NCI-H510A treated with DMSO at 0.1 percent for 48 hours (cell line): ENCODE measurements at regions not wholly inside any gene's neighbourhood (a gene's known extent, or its start where the extent isn't known, plus 50 kb on each side); places are given as distances from the start of the nearest gene placed in this dataset.
"Not testable (repeated sequence)": the region's sequence is repeated elsewhere in the genome, so short reads cannot be mapped to it uniquely, and the experiment has no call there.

Experiments used
- DNase-seq: peaks from one replicate; lab custom pipeline; 2025; lab: John Stamatoyannopoulos, UW

DNA sequence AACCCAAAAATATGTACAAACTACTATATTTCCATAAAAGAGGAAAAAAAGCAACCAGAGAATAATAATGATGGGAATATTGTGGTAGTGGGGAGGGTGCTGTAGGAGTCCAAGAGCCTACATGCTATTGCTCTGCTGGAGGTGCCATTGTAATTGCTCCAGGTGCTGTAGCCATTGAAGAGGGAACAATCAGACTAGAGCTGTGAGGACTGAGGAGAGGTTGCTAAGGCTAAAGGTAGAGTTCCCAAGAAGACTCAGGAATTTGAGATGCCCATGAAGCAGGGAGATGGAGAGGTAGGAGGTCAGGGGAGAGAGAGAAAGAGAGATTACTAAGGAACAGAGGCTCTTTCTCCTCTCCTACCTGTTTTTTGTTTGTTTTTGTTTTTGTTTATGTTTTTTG is 394.0 kb downstream of the DMRTA1 start:
- no peak for DNase-seq

DNA sequence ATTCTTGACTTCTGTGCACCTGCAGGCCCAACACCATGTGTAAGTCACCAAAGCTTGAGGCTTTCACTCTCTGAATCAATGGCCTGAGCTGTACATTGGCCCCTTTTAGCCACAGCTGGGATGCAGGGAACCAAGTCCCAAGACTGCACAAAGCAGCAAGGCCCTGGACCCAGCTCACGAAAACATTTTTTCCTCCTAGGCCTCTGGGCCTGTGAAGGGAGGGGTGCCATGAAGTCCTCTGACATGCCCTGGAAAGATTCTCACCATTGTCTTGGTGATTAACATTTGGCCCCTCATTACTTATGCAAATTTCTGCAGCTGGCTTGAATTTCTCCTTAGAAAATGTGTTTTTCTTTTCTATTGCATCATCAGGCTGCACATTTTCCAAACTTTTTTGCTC is 398.6 kb downstream of the DMRTA1 start:
- DNase-seq, result not testable (repeated sequence)

DNA sequence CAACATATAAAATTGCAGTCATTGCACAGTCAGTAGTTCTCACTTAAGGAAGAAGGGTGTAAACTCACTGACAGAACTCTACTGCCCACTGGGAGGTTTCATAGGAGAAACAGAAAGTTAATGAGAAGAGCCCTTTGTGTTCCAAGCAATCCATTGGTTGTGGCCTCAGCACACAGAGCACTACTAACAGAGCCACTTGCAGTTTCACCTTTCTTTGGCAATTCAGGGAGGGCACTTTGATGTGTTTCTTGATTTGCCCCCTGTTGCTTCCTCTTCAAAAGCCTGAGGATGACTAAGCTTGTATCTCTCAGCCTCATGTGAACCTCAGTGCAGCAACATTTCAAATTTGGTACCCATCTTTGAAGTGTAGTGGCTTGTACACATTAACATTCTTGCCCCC is 409.4 kb downstream of the DMRTA1 start:
- DNase-seq, result no peak

DNA sequence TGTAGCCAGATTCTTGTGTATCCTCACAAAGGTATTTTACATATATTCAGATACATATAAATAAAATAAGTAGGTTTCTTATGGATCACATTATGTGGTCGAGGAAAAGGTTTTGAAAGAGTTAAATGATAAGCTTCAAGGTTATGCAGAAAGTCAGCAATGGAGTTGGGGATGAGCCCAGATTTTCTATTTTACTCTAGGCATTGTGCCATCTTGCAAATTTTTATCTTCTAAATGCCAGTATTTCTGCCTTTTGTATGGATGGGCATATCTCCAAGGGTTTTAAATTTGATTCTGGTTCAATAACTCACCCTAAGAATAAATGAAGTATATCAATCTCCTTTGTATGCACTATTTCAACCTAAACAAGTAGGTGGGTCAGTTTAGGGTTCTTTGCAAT is 410.7 kb downstream of the DMRTA1 start:
- no peak for DNase-seq

DNA sequence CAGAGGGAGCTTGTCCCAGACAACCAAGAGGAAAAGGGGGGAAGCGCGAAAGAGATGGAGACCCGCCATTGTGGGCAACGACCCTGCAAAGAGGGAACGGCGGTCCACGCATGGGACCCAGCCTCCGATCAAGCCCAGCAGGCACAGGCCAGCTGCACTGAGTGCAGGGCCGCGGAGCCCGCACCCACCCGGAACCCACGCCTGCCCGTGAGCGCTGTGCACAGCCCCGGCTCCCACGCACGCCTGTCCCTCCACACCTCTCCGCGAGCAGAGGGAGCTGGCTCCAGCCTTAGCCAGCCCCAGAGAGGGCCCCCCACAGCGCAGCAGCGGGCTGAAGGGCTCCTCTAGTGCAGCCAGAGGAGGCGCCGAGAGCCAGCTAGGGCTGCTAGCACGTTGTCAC is 416.5 kb downstream of the DMRTA1 start:
- no peak for DNase-seq

DNA sequence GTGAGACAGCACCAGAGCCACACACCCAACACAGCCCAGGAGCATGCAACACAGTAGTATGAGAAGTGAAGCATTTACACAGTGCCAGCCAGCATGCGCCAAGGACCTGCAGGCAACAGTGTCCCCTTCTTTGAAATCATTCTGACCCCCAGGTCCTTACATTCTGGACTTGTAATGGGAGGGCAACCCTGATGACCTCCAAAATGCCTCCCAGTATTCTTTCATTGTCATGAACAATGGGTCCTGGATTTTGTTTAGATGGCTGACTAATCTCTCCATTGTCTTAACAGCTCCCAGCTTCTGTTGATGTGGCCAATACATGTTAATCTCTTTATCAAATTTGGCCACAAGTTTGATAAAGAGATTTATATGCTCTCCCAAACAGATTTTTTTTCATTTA is 417.1 kb downstream of the DMRTA1 start:
- no peak for DNase-seq

DNA sequence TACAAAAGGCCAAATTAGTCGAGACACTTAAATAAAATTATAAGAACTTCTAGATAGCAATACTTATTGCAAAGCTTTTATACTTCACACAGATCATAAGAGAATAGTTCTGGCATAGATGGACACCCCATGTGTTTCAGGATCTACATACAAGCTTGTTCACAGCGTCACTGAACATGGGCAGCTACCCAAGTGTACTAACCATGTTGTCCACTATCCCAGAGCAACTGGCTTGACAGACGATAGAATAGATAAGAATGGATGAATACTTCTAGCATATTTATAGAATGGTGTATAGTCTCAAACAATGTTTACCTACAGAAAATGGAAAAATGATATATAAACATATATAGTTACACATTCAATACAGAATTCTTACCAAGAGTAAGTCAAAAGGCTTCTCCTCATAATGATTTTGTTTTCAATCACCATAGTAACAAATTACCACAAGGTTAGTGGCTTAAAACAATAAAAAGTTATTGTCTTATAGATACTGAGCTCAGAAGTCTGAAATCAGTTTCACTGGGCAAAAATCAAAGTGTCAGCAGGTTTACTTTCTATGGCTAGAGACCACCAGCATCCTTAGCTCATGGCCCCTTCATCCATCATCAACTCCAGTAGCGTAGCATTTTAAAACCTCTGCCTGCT is 446.7 kb downstream of the DMRTA1 start:
- no peak for DNase-seq

DNA sequence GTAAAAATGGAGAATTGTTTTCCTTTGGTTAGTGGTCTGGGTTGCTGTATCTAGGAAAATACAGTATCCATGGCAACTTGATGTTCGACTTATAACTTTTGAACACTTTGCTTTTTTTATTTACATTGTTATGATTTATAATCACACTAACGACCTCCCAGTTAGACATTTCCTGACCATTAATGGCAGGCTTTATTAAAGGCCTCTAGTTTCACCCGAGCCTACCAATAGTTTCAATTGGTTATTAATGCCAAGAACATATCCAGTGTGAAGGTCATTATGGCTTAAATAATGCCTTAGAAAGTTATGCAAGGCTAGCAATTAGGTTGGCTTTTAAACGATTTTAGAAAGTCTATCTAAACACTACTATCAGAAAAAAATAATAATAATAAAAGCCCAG is 452.0 kb downstream of the DMRTA1 start:
- no peak for DNase-seq

DNA sequence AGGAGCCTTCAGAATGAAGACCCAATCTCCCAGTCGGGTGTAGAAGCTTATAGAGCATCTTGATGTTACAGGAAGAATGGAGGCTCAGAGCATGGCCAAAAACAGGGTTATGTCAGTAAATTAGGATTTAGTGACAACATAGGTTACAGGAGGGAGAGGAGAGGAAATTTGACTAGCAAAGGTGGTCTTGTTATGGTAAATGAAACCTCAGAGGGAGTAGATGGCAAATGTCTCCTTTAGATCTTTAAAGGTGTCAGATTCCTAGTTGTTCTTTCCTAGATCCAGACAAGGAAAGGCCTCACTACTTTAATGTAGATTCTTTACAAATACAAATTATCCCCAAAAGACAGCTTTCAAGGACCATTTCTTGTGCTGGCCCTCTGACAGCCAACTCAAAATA is 465.0 kb downstream of the DMRTA1 start:
- DNase-seq, result no peak

DNA sequence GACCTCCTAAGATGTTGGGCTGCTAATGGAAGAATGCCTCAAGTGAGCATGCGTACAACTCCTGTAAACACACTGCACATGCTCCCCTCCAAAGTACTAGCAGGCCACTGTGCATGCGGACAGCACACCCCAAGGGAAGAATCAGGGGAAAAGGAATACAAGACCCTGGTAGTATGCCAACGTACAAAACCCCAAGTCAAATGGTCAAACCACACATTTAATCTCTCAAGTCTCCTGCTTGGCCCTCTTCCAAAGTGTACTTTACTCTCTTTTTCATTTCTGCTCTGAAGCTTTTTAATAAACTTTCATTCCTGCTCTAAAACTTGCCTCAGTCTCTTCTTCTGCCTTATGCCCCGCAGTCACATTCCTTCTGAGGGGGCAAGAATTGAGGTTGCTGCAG is 466.4 kb downstream of the DMRTA1 start:
- DNase-seq, result no peak

DNA sequence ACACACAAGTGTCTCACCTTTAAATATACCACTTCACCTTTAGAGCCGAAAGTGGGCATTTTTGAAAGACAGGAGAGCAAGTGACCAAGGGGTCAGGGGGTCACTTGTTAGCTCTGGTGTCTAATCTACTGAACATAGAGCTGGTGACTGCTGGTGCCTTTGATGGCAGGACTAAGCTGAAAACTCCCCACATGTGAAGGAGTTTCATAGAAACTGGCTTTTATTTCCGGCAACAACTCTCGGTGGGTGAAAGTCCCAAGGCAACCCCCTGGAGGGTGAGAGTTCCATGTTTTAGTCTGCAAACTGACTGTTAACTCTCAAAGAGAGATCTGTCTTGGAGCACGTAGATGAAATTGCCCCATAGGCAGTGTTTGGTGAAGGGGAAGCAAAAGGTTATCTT is 466.9 kb downstream of the DMRTA1 start:
- DNase-seq, result no peak

DNA sequence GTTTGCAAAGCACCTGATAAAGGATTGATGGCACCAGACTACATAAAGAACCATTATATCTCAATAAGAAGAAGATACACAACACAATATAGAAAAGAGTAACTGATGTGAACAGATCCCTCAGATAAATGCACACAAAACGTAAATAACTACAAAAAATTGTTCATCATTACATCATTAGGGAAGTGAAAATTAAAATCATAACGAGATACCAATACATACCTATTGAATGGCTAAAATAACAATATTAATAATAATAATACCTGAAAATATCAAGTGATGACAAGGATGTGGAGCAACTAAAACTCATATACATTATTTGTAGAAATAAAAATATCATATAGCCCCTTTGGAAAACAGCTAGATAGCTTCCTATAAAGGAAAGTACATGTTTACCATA is 469.5 kb downstream of the DMRTA1 start:
- no peak for DNase-seq

DNA sequence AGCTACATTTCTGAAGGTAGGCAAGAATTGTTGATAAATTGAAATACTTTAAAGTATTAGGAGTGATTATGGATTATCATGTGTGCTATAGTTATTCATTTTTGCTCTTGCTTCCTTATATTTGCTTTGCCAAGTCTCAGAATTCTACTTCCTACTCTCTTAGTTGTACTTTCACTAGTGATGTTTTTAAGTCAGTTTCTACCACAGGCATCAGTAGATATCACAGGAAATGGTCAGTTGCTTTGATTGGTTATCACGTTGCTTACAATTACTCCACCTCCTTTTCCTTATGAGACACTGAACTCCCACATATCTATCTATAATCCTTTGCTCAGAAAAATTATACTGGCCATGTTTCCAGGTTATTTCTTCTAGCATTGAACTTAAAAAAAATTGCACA is 472.8 kb downstream of the DMRTA1 start:
- no peak for DNase-seq

DNA sequence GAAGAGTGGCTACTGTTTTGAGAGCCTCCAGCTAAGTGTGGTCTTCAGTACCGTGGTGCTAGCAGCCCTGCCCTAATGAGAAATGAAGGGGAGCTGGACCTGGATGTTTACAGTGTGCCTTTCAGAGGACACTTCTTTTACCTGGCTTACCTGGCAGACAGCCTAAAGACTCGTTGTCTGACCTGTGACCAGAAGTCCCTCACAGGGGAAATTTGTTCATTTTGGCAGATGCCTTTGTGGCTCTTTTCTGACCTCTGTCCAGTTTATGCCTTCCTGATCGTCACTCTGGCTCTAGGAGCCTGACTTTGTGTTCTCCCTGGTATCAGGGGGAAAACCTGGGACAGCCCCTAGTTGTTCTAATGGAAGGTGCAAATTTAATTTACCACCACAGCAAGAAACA is 475.1 kb downstream of the DMRTA1 start:
- no peak for DNase-seq

DNA sequence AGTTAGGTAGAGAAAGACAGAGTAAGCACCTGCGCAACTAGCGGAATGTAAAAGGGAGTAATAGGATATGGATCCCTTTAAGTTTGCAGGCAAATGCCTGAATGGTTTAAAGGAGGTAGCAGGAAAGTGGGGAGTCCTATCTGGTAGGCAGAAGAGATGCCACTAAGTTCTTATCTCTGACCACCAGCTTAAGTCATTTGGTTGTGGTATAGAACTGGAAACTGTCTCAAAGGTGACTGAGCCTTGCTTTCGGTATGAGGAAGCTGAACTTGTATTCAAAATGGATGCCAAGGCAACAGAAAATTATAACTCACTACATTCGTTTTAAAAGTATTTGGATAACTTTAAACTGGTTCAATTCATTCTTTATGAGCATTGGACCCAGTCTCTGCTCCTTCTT is 475.6 kb downstream of the DMRTA1 start:
- no peak for DNase-seq

DNA sequence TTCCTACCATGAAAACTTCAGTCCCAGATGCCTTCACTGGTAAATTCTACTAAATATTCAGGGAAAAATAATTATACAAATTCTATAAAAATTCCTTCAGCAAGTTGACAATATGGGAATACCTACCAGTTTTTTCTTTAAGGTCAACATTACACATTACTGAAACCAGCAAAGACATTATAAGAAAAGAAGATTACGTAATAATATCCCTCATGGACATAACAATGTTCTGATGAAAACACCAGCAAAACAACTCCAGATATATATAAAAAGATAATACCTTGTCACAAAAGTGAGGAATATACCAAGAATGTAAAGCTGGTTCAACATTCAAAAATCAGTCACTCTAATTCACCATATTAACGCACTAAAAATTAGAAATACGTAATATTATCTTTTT is 507.9 kb downstream of the DMRTA1 start:
- no peak for DNase-seq

DNA sequence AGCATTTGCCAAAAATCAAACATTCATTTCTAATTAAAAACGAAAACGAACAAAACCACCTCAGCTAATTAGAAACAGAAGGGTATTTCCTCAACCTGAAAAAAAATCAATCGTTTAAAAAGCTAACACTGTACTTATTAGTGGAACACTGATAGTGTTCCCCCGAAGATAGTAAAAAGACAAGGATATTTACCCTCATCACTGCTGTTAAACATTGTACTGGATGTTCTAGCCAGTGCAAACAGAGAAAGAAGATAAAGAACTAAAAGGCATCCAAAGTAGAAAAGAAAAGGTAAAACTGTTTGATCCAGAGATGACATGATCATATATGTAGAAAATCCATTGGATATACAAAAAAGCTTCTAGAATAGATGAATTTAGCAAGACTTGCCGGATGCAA is 508.3 kb downstream of the DMRTA1 start:
- DNase-seq, result no peak

DNA sequence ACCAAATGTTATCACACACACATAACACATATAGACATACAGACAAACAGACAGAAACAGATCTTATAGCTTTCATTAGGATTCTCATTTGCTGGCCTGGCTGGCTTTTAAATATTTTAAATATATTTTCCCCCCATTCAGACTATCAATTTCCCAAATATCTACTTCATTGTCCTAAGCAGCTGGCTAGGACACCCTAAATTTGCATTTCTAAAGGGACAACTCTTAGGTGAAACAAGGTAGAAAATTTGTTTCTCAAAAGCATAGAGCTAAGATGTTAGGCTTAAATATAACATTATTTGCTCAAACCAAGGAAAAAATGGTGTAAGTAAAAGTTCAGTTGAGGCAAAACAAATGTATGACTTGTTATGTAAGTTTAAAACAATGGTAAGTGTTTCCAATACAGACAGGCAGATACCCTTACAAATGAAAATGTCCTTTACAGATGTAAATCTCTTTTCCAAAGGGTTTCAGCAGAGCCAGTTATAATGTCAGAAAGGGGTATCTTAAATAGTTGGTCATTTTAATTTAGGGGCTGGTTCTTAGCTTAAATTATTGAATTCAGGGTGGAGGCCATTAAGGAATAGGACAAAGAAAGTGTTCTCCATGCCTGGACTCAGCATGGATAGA is 522.8 kb downstream of the DMRTA1 start:
- no peak for DNase-seq

DNA sequence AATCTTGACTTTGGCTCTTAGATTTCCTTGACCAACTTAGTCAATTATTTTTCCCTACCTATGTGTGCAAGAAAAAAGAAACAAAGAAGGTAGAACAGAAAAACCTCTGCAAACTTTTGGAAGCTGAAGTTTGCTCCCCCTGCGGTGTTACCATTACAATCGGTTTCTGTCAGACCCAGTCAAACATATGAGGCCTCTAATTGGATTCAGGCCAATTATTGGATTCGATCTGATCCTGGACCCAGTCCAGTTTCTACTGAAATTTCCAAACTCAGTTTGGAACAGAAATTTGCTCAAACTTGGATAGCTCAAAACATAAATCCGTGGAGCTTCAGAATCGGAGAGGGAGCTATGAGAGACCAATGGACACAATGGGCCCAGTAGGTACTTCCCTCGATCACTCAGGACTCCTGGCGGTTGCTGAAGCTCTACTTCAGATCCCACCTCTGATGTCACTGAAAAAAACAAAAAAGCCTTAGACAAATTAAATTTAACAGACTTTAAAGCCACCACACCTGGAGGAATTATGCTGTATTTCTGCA is 523.9 kb downstream of the DMRTA1 start:
- DNase-seq, result no peak

DNA sequence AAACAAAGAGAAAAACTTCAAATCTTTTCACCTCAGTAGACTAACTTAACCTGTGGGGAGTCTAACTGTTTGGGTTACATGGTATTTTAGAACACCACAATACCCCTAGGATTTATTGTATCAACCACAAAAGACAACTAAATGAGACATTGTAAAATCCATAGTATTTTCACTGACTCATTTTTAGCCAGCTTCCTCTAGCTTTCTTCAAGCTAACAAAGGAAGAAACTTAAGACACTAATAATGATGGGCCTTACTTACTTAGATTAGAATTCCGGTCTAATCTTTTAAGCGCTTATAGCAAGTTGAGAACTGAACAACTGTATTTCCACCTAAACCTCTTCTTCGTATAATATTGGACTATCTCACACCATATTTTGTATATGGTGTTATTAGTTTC is 529.3 kb downstream of the DMRTA1 start:
- DNase-seq, result no peak

DNA sequence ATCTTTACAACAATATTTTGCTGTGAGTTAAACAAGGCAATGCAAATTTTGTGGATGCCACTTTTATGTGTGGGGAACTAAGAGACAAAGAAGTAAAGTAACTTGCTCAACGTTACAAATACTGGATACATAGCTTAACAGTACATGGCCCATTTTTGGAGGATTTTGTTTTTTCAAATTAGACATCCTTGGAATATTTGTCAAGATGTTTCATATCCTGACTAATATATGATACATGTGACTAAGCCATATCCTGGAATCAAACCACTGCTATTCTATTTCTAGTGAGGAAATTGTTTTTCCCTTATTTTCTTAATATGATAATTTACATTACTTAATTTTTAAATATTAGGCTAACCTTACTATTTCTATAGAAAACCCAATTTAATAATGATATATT is 529.8 kb downstream of the DMRTA1 start:
- DNase-seq, result no peak

DNA sequence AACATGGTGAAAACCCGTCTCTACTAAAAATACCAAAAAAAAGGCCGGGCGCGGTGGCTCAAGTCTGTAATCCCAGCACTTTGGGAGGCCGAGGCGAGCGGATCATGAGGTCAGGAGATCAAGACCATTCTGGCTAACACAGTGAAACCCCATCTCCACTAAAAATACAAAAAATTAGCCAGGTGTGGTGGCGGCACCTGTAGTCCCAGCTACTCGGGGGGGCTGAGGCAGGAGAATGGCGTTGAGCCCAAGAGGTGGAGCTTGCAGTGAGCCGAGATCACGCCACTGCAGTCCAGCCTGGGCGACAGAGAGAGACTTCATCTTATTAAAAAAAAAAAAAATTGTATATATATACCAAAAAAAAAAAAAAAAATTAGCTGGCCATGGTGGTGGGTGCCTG is 533.8 kb downstream of the DMRTA1 start:
- not testable (repeated sequence) for DNase-seq

DNA sequence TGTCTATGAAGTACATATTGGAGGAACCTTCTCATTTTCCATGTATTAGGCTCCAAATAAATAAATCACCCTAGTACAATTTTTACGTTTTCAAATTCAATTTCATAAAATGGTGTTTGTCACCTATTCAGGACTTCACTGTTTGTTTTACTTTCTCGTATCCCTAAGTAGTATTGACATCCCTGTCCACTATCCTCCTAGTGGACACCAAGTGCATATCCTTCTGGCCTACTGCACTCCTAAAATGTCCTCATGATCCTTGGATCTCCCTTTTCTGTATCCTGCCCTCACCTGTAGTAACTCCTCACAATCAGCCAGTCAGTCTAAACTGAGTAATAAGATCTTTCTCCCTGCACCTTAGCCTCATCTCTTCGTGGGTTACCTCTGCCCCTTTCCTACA is 539.9 kb downstream of the DMRTA1 start:
- DNase-seq, result no peak

DNA sequence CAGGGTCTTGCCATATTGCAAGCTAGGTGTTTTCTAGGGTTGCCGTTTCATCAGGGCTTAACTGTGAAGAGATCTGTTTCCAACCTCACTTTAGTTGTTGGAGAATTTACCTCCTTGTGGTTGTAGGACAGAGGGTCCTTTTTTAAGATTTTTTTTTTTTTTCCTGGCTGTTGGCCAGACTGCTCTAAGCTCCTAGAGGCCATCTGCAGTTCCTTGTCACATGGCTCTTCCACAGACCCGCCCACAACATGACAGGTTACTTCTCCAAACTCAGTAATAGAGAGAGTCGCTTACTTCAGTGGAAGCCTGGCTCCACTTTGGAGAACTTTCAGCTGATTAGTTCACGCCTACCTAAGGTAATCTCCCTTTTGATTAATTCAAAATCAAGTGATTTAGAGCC is 543.7 kb downstream of the DMRTA1 start:
- DNase-seq, result no peak
